T47D (cell line): ENCODE measurements at regions not wholly inside any gene's neighbourhood (a gene's known extent, or its start where the extent isn't known, plus 50 kb on each side); places are given as distances from the start of the nearest gene placed in this dataset.

Source experiments
- DNase-seq, 2 experiments: peaks; one replicate each; pipeline versions ENCODE4 v3.0.0 to v3.0.0-alpha.2; 2011 to 2012; ENCODE audit warnings: low read depth in 1 of 2, low spot score in 1 of 2
- JUND ChIP-seq: IDR thresholded peaks from 2 replicates; pipeline ENCODE4 v1.6.1; 2012; ENCODE audit warnings: low read depth
- in situ Hi-C: cut with HindIII; loops from 2 replicates; pipeline ENCODE4 v1.10.0; 2016; ENCODE audit warnings: low sequenced_read_pairs, low pct_unique_long_range_greater_than_20kb

- DNase-seq, result no peak
- in situ Hi-C loops, result no loop called here
- no peak for TF ChIP-seq JUND
Measured at GRCh38 chr3:161555320-161555719, 58.7 kb downstream of the OTOL1 start.

GRCh38 chr3:161556533-161556932 is 59.9 kb downstream of the OTOL1 start:
- in situ Hi-C loops, result no loop called here
- TF ChIP-seq JUND, result no peak
- DNase-seq, result no peak

GRCh38 chr3:161556941-161557340 is 60.3 kb downstream of the OTOL1 start:
- in situ Hi-C loops, result no loop called here
- no peak for DNase-seq
- TF ChIP-seq JUND, result no peak

GRCh38 chr3:161557445-161558150 is 61.0 kb downstream of the OTOL1 start:
- in situ Hi-C loops, result no loop called here
- no peak for DNase-seq
- TF ChIP-seq JUND, result no peak

- TF ChIP-seq JUND, result no peak
- in situ Hi-C loops, result no loop called here
- DNase-seq, result peak in 1 of 2 experiments; percentile 15
Measured at GRCh38 chr3:161558236-161558635, 61.6 kb downstream of the OTOL1 start.

DNA sequence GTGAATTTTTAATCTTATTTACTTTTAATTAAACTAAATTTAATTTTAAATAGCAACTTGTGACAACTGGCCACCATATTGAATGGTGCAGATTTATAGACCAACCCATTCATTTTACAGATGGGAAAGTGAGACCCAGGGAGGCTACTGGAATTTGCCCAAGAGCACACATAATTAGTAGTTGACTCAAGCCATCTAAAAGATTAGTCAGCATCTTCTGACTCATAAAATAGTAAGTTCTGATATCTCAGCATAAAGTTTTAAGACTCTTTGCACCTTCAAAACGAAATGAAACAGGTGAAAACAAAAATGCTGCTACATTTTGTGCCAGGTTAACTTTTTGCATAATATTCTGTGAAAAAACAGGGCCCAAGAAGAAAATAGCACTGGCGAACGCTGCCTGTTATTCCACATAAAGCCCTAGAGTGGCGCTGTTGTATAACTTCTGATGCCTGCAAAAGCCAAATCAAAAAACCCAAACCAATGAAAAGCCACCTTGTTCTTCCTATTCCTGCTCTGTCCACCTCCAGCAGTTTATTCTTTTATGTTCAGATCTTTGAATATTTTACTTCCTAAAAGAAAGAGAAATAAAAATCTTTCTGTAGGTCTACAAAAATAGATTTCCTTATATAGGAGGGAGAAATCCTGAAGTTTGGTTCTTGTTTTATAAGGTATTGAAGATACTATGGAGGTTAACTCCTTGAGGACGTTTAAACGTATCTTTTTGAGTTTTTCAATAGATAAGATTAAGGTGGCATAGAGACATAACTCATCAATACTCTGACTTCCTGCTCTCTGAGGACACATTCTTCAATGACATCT is 62.8 kb downstream of the OTOL1 start:
- peak in 1 of 2 experiments; percentile 73 for DNase-seq
- in situ Hi-C loops, result no loop called here
- no peak for TF ChIP-seq JUND

GRCh38 chr3:161560008-161560637 is 63.5 kb downstream of the OTOL1 start:
- TF ChIP-seq JUND, result no peak
- in situ Hi-C loops, result no loop called here
- peak; percentile 16 to 80 for DNase-seq

DNA sequence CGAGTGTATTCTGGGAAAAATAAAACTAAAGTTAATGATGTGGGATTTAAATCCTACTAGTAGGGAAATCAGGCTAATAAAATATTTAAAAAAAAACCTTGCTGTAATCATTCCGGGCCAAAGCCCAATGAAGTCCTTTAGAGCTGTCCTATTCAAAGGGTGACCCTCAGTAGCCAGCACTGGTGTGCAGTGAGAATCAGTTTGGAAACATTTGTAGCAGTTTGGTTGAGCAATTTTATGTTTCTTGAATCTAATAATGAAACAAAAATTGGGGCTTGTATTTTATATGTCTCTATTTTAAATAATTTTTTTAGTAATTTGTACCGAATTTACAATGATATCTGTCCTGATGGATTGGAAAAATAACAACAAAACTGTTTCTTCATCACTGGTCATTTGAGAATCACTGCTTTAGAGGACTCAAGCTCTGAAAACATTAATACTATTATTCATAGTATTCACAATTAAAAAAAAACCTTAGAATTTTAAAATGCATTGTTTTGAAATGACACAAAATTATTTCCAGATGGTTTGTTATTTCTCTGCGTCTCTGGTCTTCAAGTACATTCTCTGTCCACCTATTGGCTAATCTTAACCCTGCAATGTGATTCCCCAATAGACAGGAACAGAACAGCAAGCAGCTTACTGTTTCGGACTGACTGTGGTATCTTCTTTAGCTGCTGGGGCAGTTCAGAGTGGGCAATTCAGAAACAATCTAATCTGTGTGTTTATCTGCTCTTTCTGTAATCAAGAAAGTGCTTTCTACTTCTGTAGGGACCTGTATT is 71.2 kb downstream of the OTOL1 start:
- TF ChIP-seq JUND, result no peak
- DNase-seq, result no peak
- in situ Hi-C loops, result no loop called here

DNA sequence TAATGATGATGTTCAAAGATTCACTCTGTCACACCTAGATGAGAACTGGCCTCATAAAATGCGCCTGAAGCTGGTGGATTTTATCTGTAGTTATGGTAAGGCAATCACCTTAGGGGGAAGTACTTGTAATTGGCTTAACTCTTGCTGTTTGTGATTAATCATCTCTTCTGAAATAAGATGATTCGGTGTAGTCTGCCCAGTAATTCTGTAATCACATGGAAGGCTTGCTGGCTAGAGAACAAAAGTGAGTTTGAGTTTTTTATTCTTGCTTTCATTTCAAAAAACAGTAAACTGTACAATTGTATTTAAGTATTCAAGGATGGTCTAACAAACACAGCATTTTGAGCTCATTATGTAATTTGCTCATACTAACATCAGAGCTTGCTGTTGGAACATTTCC is 72.1 kb downstream of the OTOL1 start:
- no peak for TF ChIP-seq JUND
- no peak for DNase-seq
- in situ Hi-C loops, result no loop called here

DNA sequence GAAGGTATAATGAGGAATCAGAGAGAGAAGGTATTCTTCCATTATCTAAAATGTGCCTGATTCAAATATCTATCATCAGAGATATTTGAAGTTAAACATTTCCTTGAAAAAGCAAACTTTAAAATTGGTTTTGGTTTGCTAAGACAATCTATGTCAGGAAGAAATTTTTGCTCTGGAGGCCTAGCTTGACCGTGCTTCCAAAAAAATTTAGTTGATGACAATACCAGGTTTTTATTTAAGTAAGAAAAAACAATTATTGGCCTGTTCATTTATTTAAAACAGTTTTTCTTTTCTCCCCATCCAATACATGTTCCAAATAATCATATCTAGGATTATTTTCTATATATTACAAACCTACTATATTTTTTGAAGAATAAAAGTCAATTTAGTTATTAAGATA is 75.3 kb downstream of the OTOL1 start:
- DNase-seq, result no peak
- in situ Hi-C loops, result no loop called here
- no peak for TF ChIP-seq JUND

DNA sequence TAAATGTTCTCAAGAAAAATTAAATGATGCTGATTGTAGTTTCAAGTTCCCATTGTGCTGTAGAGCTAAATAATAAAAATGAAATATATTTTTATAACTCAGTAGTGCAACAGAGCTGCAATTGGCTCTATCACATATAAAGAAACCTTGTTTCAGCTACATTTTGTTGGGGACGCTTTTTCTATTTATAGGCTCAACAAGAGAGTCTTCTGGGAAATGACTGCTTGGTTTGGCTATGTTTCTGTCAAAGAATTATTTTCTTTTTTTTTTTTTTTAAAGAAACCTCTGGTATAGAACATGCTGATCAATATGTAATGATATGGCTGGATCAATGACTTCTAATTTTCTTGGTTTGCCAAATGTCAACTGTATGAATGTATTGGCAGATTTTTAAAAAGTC is 76.5 kb downstream of the OTOL1 start:
- no peak for DNase-seq
- no peak for TF ChIP-seq JUND
- in situ Hi-C loops, result no loop called here

DNA sequence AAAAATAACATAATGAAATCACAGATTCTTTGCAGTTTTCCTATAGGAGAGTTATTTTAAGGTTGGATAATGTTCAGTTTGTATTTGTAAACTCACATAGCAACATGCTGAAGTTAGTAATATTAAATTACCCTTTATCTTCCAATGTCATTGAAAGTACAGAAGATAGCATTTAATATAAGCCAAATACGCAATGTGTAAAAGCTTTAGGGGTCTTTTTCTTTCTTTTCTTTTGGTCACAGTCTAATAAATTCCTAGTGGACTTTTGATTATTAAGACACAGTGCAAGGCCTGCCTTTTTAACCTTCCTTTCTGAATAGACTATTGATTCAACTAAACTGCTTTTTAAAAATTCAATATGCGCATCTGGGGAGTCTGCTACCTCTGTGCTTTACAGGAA is 79.3 kb downstream of the OTOL1 start:
- DNase-seq, result no peak
- no peak for TF ChIP-seq JUND
- in situ Hi-C loops, result no loop called here

DNA sequence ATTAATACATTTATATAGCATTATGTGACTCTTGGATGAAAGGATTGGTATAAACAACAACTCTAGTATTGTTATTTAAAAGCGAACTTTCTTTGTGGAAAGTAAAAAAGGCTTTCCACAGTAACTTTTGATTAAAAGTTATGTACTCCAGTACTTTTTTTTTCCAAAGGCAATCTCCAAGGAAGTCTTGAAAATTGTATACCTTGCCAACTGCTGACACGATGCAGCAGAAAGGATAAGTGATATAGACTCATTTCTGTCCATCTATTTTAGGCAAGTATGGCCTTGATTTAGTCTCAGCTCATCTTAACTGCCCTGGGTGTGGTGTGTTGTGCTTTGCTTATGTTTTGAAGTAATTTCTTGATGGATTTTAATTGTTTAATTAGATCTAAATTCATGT is 79.7 kb downstream of the OTOL1 start:
- in situ Hi-C loops, result no loop called here
- DNase-seq, result no peak
- no peak for TF ChIP-seq JUND
